T-helper 1 cell treated with Interleukin-12 subunit alpha and Interleukin-12 subunit beta and Interleukin-4 antibody, amounts not matched to agents 30 μg/mL and 1 μg/mL, for 36 hours (primary cell): ENCODE measurements at regions not wholly inside any gene's neighbourhood (a gene's known extent, or its start where the extent isn't known, plus 50 kb on each side); places are given as distances from the start of the nearest gene placed in this dataset.
"Not testable (repeated sequence)": the region's sequence is repeated elsewhere in the genome, so short reads cannot be mapped to it uniquely, and the experiment has no call there.

Source experiments
- H3K27ac Mint-ChIP-seq: one replicate; pipeline ENCODE4 v1.8.0; 2021; ENCODE audit warnings: mild to moderate bottlenecking, mixed read lengths
- H3K27me3 Mint-ChIP-seq: one replicate; pipeline ENCODE4 v1.8.0; 2021; ENCODE audit warnings: low read depth, mixed read lengths
- H3K36me3 Mint-ChIP-seq: one replicate; pipeline ENCODE4 v1.8.0; 2021; ENCODE audit warnings: low read depth, mixed read lengths
- H3K4me1 Mint-ChIP-seq: one replicate; pipeline ENCODE4 v1.8.0; 2021; ENCODE audit warnings: low read depth, mixed read lengths
- H3K4me3 Mint-ChIP-seq: one replicate; pipeline ENCODE4 v1.8.0; 2021; ENCODE audit warnings: mild to moderate bottlenecking, moderate library complexity, mixed read lengths
- H3K9me3 Mint-ChIP-seq: one replicate; pipeline ENCODE4 v1.8.0; 2021; ENCODE audit warnings: mixed read lengths

GRCh38 chr1:190616235-190616634 is 138.6 kb upstream of the BRINP3 start:
- Mint-ChIP-seq H3K36me3 (no peaks in the 10 kb centered on the region), H3K27me3 (no peaks in the 10 kb centered on the region), H3K27ac (no peak overlapping the region), H3K4me3 (no peak overlapping the region), H3K9me3 (peaks cover 14% of the 10 kb centered on the region), H3K4me1 (no peaks in the 10 kb centered on the region)

GRCh38 chr1:190619724-190620123 is 142.1 kb upstream of the BRINP3 start:
- Mint-ChIP-seq H3K27ac (no peak overlapping the region), H3K9me3 (peaks cover 14% of the 10 kb centered on the region), H3K36me3 (no peaks in the 10 kb centered on the region), H3K4me3 (no peak overlapping the region), H3K4me1 (no peaks in the 10 kb centered on the region), H3K27me3 (no peaks in the 10 kb centered on the region)

- Mint-ChIP-seq H3K36me3 (no peaks in the 10 kb centered on the region), H3K27ac (no peak overlapping the region), H3K4me3 (no peak overlapping the region), H3K4me1 (no peaks in the 10 kb centered on the region), H3K27me3 (no peaks in the 10 kb centered on the region), H3K9me3 (peaks cover 21% of the 10 kb centered on the region)
These were observed 155.8 kb upstream of the BRINP3 start for GRCh38 chr1:190633488-190633887.

- no peaks in the 10 kb centered on the region for H3K36me3 Mint-ChIP-seq
- H3K27ac Mint-ChIP-seq, result no peak overlapping the region
- no peaks in the 10 kb centered on the region for H3K4me1 Mint-ChIP-seq
- peaks cover 21% of the 10 kb centered on the region for H3K9me3 Mint-ChIP-seq
- no peak overlapping the region for H3K4me3 Mint-ChIP-seq
- no peaks in the 10 kb centered on the region for H3K27me3 Mint-ChIP-seq
These were observed 156.5 kb upstream of the BRINP3 start for GRCh38 chr1:190634134-190634533.

DNA sequence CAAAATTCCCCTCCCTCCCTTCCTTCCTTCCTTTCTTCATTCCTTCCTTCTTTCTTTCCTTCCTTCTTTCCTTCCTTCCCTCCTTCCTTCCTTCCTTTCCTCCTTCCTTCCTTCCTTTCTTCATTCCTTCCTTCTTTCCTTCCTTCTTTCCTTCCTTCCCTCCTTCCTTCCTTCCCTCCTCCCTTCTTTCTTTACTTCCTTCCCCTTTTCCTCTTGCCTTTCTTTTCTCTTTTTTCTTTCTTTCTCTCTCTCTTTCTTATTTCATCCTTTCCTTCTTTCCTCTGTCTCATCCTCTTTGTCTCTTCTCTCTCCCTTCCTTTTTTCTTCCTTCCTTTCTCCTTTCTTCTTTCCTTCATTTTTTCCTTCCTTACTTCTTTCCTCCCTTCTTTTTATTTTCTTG is 171.9 kb upstream of the BRINP3 start:
- Mint-ChIP-seq H3K4me3 (no peak overlapping the region), H3K36me3 (no peaks in the 10 kb centered on the region), H3K4me1 (no peaks in the 10 kb centered on the region), H3K9me3 (peaks cover 6% of the 10 kb centered on the region), H3K27me3 (no peaks in the 10 kb centered on the region), H3K27ac (no peak overlapping the region)

- Mint-ChIP-seq H3K4me3 (no peak overlapping the region), H3K9me3 (no peaks in the 10 kb centered on the region), H3K27ac (no peak overlapping the region), H3K27me3 (no peaks in the 10 kb centered on the region), H3K4me1 (no peaks in the 10 kb centered on the region), H3K36me3 (no peaks in the 10 kb centered on the region)
These were observed 181.2 kb upstream of the BRINP3 start for GRCh38 chr1:190658907-190659306.

DNA sequence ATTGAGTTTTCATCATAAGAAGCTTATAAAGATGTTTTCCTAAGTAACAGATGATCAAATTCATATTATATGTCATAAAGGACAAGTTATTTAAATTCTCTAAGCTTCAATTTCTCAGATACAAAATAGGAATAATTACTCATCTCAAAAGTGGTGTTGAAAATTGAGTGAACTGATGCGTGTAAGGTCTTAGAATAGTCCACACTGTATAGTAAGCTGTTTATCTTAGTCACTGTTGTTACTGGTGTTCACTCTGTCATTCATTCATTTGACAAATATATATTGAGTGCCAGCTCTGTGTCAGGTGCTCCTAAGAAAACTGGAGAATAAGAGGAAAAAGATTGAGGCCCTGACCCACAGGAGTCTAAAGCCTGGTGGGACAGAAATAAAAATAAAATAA is 186.3 kb upstream of the BRINP3 start:
- Mint-ChIP-seq H3K27ac (no peak overlapping the region), H3K9me3 (no peaks in the 10 kb centered on the region), H3K4me1 (no peaks in the 10 kb centered on the region), H3K36me3 (no peaks in the 10 kb centered on the region), H3K27me3 (no peaks in the 10 kb centered on the region), H3K4me3 (no peak overlapping the region)

- no peaks in the 10 kb centered on the region for H3K36me3 Mint-ChIP-seq
- H3K27ac Mint-ChIP-seq, result no peak overlapping the region
- no peak overlapping the region for H3K4me3 Mint-ChIP-seq
- no peaks in the 10 kb centered on the region for H3K9me3 Mint-ChIP-seq
- no peaks in the 10 kb centered on the region for H3K27me3 Mint-ChIP-seq
- no peaks in the 10 kb centered on the region for H3K4me1 Mint-ChIP-seq
These were observed 187.4 kb upstream of the BRINP3 start for GRCh38 chr1:190665045-190665444.

GRCh38 chr1:190667914-190668313 is 190.2 kb upstream of the BRINP3 start:
- H3K27ac Mint-ChIP-seq, result no peak overlapping the region
- peaks cover 3% of the 10 kb centered on the region for H3K9me3 Mint-ChIP-seq
- no peaks in the 10 kb centered on the region for H3K27me3 Mint-ChIP-seq
- no peak overlapping the region for H3K4me3 Mint-ChIP-seq
- H3K36me3 Mint-ChIP-seq, result no peaks in the 10 kb centered on the region
- H3K4me1 Mint-ChIP-seq, result no peaks in the 10 kb centered on the region

- Mint-ChIP-seq H3K27me3 (no peaks in the 10 kb centered on the region), H3K4me1 (no peaks in the 10 kb centered on the region), H3K4me3 (no peak overlapping the region), H3K27ac (no peak overlapping the region), H3K9me3 (peaks cover 4% of the 10 kb centered on the region), H3K36me3 (no peaks in the 10 kb centered on the region)
These were observed 201.4 kb upstream of the BRINP3 start for GRCh38 chr1:190679044-190679443.

GRCh38 chr1:190679454-190679853 is 201.8 kb upstream of the BRINP3 start:
- H3K4me3 Mint-ChIP-seq, result no peak overlapping the region

DNA sequence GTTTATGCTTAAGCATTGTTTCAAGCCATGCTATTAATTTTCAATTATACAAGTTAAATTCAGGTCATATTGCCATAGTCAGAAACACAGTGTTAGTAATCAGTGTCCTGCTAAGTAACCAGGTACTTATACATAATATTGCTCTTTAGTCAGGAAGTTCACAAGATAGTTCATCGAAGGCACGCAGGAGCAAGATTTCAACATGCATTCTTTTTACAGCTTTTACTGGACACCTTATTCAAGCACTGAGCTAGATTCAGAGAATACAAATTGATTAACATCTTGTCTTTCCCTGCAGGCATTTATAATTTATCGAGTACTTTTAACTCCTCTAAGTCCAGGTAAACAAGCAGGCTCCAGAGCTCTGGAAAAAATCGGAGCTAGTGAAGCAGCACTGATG is 202.3 kb upstream of the BRINP3 start:
- Mint-ChIP-seq H3K4me3 (no peak overlapping the region), H3K27ac (no peak overlapping the region), H3K9me3 (peaks cover 4% of the 10 kb centered on the region), H3K4me1 (no peaks in the 10 kb centered on the region), H3K36me3 (no peaks in the 10 kb centered on the region), H3K27me3 (no peaks in the 10 kb centered on the region)

More at GRCh38 chr1:190679454-190679853, 201.8 kb upstream of the BRINP3 start:
- no peak overlapping the region for H3K27ac Mint-ChIP-seq
- H3K36me3 Mint-ChIP-seq, result no peaks in the 10 kb centered on the region
- peaks cover 4% of the 10 kb centered on the region for H3K9me3 Mint-ChIP-seq
- no peaks in the 10 kb centered on the region for H3K27me3 Mint-ChIP-seq
- no peaks in the 10 kb centered on the region for H3K4me1 Mint-ChIP-seq

GRCh38 chr1:190685676-190686075 is 208.0 kb upstream of the BRINP3 start:
- no peak overlapping the region for H3K4me3 Mint-ChIP-seq
- no peak overlapping the region for H3K27ac Mint-ChIP-seq
- H3K4me1 Mint-ChIP-seq, result no peaks in the 10 kb centered on the region

GRCh38 chr1:190688096-190688495 is 210.4 kb upstream of the BRINP3 start:
- Mint-ChIP-seq H3K36me3 (no peaks in the 10 kb centered on the region), H3K27me3 (no peaks in the 10 kb centered on the region), H3K4me1 (no peaks in the 10 kb centered on the region), H3K9me3 (no peaks in the 10 kb centered on the region), H3K4me3 (no peak overlapping the region), H3K27ac (no peak overlapping the region)

More at GRCh38 chr1:190685676-190686075, 208.0 kb upstream of the BRINP3 start:
- no peaks in the 10 kb centered on the region for H3K36me3 Mint-ChIP-seq
- H3K9me3 Mint-ChIP-seq, result peaks cover 4% of the 10 kb centered on the region
- H3K27me3 Mint-ChIP-seq, result no peaks in the 10 kb centered on the region

- H3K36me3 Mint-ChIP-seq, H3K4me1 Mint-ChIP-seq, H3K27me3 Mint-ChIP-seq, H3K9me3 Mint-ChIP-seq, H3K4me3 Mint-ChIP-seq, H3K27ac Mint-ChIP-seq: not testable (repeated sequence)
These were observed 220.8 kb upstream of the BRINP3 start for GRCh38 chr1:190698488-190698887.

- H3K9me3 Mint-ChIP-seq, result peaks cover 5% of the 10 kb centered on the region
- H3K4me1 Mint-ChIP-seq, result no peaks in the 10 kb centered on the region
- no peaks in the 10 kb centered on the region for H3K36me3 Mint-ChIP-seq
- no peak overlapping the region for H3K4me3 Mint-ChIP-seq
- no peak overlapping the region for H3K27ac Mint-ChIP-seq
- H3K27me3 Mint-ChIP-seq, result no peaks in the 10 kb centered on the region
These were observed 221.5 kb upstream of the BRINP3 start for GRCh38 chr1:190699165-190699564.
